ENCODE measurements at regions not wholly inside any gene's neighbourhood (a gene's known extent, or its start where the extent isn't known, plus 50 kb on each side); places are given as distances from the start of the nearest gene placed in this dataset.
"Not testable (repeated sequence)": the region's sequence is repeated elsewhere in the genome, so short reads cannot be mapped to it uniquely, and the experiment has no call there.

GRCh38 chr14:53622447-53622846 lies 334.2 kb downstream of the BMP4 start:
- no peak for TF ChIP-seq PKNOX1 (IDR thresholded peaks at IDR 0.05)
- no peak for TF ChIP-seq ZNF384 (IDR thresholded peaks at IDR 0.05)
- no peak for TF ChIP-seq SUZ12 (IDR thresholded peaks at IDR 0.05)
- TF ChIP-seq FOXK2 (IDR thresholded peaks at IDR 0.05), result no peak
- no peak for TF ChIP-seq ARNT (IDR thresholded peaks at IDR 0.05)
- TF ChIP-seq CTBP1 (IDR thresholded peaks at IDR 0.05; ENCODE audit: borderline replicate concordance), result no peak
- no peak for TF ChIP-seq FOXA1 (IDR thresholded peaks at IDR 0.05)
- no peak for TF ChIP-seq SP1 (IDR thresholded peaks at IDR 0.05)
- TF ChIP-seq ELF4 (IDR thresholded peaks at IDR 0.05), result no peak
- no peak for TF ChIP-seq FOXM1 (IDR thresholded peaks at IDR 0.05; ENCODE audit: borderline replicate concordance)
- no peak for TF ChIP-seq LEF1 (IDR thresholded peaks at IDR 0.05; ENCODE audit: borderline replicate concordance)
- no peak for TF ChIP-seq HDGF (IDR thresholded peaks at IDR 0.05; ENCODE audit: borderline replicate concordance)
- TF ChIP-seq NFRKB (IDR thresholded peaks at IDR 0.05), result no peak
- no peak for TF ChIP-seq L3MBTL2 (conservative IDR thresholded peaks at IDR 0.05)
- TF ChIP-seq TARDBP (IDR thresholded peaks at IDR 0.05), result no peak
- no peak for TF ChIP-seq BHLHE40 (IDR thresholded peaks at IDR 0.05; ENCODE audit: borderline replicate concordance)
- DNase-seq (ENCODE audit: extremely low spot score), result no peak
- ChIA-PET CTCF (interaction anchor here (0.6 kb wide), 1 partner anchor 708 kb away, joined by 3 read pairs; no protein-coding TSS in a partner anchor), POLR2A (no interaction called here)

- ChIA-PET CTCF (interaction anchor here (0.6 kb wide), 1 partner anchor 708 kb away, joined by 3 read pairs; no protein-coding TSS in a partner anchor), POLR2A (no interaction called here)
- no peak for TF ChIP-seq PKNOX1 (IDR thresholded peaks at IDR 0.05)
- TF ChIP-seq CTBP1 (IDR thresholded peaks at IDR 0.05; ENCODE audit: borderline replicate concordance), result no peak
- TF ChIP-seq TARDBP (IDR thresholded peaks at IDR 0.05), result no peak
- TF ChIP-seq BHLHE40 (IDR thresholded peaks at IDR 0.05; ENCODE audit: borderline replicate concordance), result no peak
- no peak for TF ChIP-seq LEF1 (IDR thresholded peaks at IDR 0.05; ENCODE audit: borderline replicate concordance)
- no peak for TF ChIP-seq NFRKB (IDR thresholded peaks at IDR 0.05)
- no peak for TF ChIP-seq FOXA1 (IDR thresholded peaks at IDR 0.05)
- TF ChIP-seq FOXM1 (IDR thresholded peaks at IDR 0.05; ENCODE audit: borderline replicate concordance), result no peak
- no peak for TF ChIP-seq ELF4 (IDR thresholded peaks at IDR 0.05)
- TF ChIP-seq ZNF384 (IDR thresholded peaks at IDR 0.05), result no peak
- TF ChIP-seq L3MBTL2 (conservative IDR thresholded peaks at IDR 0.05), result no peak
- TF ChIP-seq SP1 (IDR thresholded peaks at IDR 0.05), result no peak
- no peak for TF ChIP-seq SUZ12 (IDR thresholded peaks at IDR 0.05)
- TF ChIP-seq FOXK2 (IDR thresholded peaks at IDR 0.05), result no peak
- TF ChIP-seq HDGF (IDR thresholded peaks at IDR 0.05; ENCODE audit: borderline replicate concordance), result no peak
- no peak for TF ChIP-seq ARNT (IDR thresholded peaks at IDR 0.05)
- DNase-seq (ENCODE audit: extremely low spot score), result no peak
These were observed 334.7 kb downstream of the BMP4 start for GRCh38 chr14:53621921-53622320.

GRCh38 chr14:53621433-53621832 lies 335.2 kb downstream of the BMP4 start:
- CTCF ChIA-PET, result no interaction called here
- TF ChIP-seq HDGF (IDR thresholded peaks at IDR 0.05; ENCODE audit: borderline replicate concordance), result no peak
- no peak for DNase-seq (ENCODE audit: extremely low spot score)
- POLR2A ChIA-PET, result no interaction called here

- DNase-seq (ENCODE audit: extremely low spot score), result no peak
- TF ChIP-seq LEF1 (IDR thresholded peaks at IDR 0.05; ENCODE audit: borderline replicate concordance), result no peak
- TF ChIP-seq TARDBP (IDR thresholded peaks at IDR 0.05), result no peak
- TF ChIP-seq CTBP1 (IDR thresholded peaks at IDR 0.05; ENCODE audit: borderline replicate concordance), result no peak
- TF ChIP-seq ARNT (IDR thresholded peaks at IDR 0.05), result no peak
- TF ChIP-seq L3MBTL2 (conservative IDR thresholded peaks at IDR 0.05), result no peak
- no peak for TF ChIP-seq HDGF (IDR thresholded peaks at IDR 0.05; ENCODE audit: borderline replicate concordance)
- TF ChIP-seq ELF4 (IDR thresholded peaks at IDR 0.05), result no peak
- no peak for TF ChIP-seq BHLHE40 (IDR thresholded peaks at IDR 0.05; ENCODE audit: borderline replicate concordance)
- TF ChIP-seq FOXA1 (IDR thresholded peaks at IDR 0.05), result no peak
- no peak for TF ChIP-seq FOXM1 (IDR thresholded peaks at IDR 0.05; ENCODE audit: borderline replicate concordance)
- TF ChIP-seq NFRKB (IDR thresholded peaks at IDR 0.05), result no peak
- no peak for TF ChIP-seq ZNF384 (IDR thresholded peaks at IDR 0.05)
- no peak for TF ChIP-seq SP1 (IDR thresholded peaks at IDR 0.05)
- TF ChIP-seq FOXK2 (IDR thresholded peaks at IDR 0.05), result no peak
- no peak for TF ChIP-seq SUZ12 (IDR thresholded peaks at IDR 0.05)
- ChIA-PET CTCF (no interaction called here), POLR2A (no interaction called here)
These were observed 335.7 kb downstream of the BMP4 start for GRCh38 chr14:53620890-53621289.

GRCh38 chr14:53620317-53620716 lies 336.3 kb downstream of the BMP4 start:
- no peak for DNase-seq (ENCODE audit: extremely low spot score)
- ChIA-PET POLR2A (no interaction called here), CTCF (no interaction called here)
- TF ChIP-seq ZNF384 (IDR thresholded peaks at IDR 0.05) (no peak), FOXA1 (IDR thresholded peaks at IDR 0.05) (no peak), NFRKB (IDR thresholded peaks at IDR 0.05) (no peak), SUZ12 (IDR thresholded peaks at IDR 0.05) (no peak), ARNT (IDR thresholded peaks at IDR 0.05) (no peak), FOXK2 (IDR thresholded peaks at IDR 0.05) (no peak), PKNOX1 (IDR thresholded peaks at IDR 0.05) (no peak), CTBP1 (IDR thresholded peaks at IDR 0.05; ENCODE audit: borderline replicate concordance) (no peak), HDGF (IDR thresholded peaks at IDR 0.05; ENCODE audit: borderline replicate concordance) (no peak), L3MBTL2 (conservative IDR thresholded peaks at IDR 0.05) (no peak), TARDBP (IDR thresholded peaks at IDR 0.05) (no peak), BHLHE40 (IDR thresholded peaks at IDR 0.05; ENCODE audit: borderline replicate concordance) (no peak), LEF1 (IDR thresholded peaks at IDR 0.05; ENCODE audit: borderline replicate concordance) (no peak)

GRCh38 chr14:53619691-53620231 lies 336.9 kb downstream of the BMP4 start:
- TF ChIP-seq FOXM1 (IDR thresholded peaks at IDR 0.05; ENCODE audit: borderline replicate concordance) (no peak), PKNOX1 (IDR thresholded peaks at IDR 0.05) (no peak), BHLHE40 (IDR thresholded peaks at IDR 0.05; ENCODE audit: borderline replicate concordance) (no peak), ELF4 (IDR thresholded peaks at IDR 0.05) (no peak), HDGF (IDR thresholded peaks at IDR 0.05; ENCODE audit: borderline replicate concordance) (no peak), SUZ12 (IDR thresholded peaks at IDR 0.05) (no peak), SP1 (IDR thresholded peaks at IDR 0.05) (no peak)
- no peak for DNase-seq (ENCODE audit: extremely low spot score)
- ChIA-PET CTCF (no interaction called here), POLR2A (no interaction called here)

- POLR2A ChIA-PET; CTCF ChIA-PET; DNase-seq (ENCODE audit: extremely low spot score): not testable (repeated sequence)
These were observed 340.1 kb downstream of the BMP4 start for GRCh38 chr14:53616536-53616935.

Data from HEK293T (cell line).